ENCODE measurements at regions not wholly inside any gene's neighbourhood (a gene's known extent, or its start where the extent isn't known, plus 50 kb on each side); places are given as distances from the start of the nearest gene placed in this dataset.
"Not testable (repeated sequence)": the region's sequence is repeated elsewhere in the genome, so short reads cannot be mapped to it uniquely, and the experiment has no call there.

DNA sequence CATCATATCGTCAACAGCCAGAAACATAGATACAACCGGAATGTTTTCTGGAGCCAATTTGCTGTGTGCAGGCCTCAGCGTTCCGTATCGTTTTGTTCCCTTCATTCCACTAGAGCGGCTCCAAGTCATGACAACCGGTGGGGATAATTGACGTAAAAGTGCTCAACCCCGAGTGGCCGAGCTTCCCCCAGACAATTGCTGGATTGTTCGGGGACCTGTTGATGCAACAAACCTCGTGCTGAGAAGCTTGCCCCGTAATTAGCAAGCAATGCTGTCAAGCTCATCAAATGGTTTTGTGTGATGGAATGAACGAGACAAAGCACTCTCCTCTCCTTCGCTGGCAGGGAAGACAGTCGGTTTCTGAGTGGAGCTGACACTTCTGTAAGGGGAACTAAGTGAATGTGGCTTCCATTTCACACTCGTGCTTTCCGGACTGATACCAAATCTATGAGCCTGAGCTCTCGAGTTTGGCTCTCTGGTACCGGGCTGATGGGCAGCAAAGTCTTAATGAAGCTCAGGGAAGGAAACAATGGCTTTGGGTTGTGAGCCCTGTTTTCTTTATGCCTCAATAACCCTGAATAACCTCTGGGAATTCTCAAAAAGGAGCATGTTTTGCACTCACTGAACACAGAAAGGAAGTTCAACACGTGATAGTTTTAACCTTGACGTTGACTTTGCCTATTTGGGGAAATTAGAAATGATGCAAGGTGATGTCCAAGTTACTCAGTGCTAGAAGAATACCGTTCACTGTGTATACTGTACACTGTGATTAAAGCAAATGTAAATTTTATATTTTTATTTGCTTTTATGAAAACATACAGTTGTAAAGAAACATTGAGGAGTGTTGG, 220.5 kb downstream of the BAMBI start:
- DNase-seq = no peak

DNA sequence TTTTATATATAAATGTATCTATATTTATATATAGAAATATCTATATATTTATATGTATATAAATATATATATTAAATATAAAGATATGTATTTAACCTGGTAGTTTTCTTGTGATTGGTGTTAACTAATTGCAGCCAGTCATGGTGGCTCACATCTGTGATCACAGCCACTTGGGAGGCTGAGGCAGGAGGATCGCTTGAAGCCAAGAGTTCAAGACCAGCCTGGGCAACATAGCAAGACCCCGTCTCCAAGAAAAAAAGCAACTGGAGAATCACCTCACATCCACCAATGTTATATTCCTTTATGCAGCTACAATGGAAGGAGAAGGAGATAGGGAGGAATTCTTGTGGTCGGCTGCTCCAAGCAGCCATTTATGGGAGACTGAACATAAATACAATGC, 224.9 kb downstream of the BAMBI start:
- DNase-seq = no peak

DNA sequence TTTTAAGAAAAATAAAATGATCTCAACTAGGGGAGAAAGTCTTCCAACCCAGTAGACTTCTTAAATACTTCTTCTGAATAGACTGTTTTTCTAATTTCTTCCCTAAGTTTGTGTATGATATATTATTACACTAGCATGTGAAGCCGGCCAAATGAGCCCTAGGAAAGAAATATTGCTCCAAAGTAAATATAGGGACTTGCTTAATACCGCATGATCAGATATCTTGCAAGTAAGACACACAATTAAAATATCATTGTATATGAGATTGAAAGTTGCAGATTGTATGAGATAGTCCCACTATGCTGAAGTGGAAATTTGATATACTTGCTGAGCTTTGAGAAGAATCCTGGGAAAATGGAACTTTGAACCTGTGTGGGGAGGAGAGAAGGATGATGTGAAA, 225.7 kb downstream of the BAMBI start:
- no peak for DNase-seq

DNA sequence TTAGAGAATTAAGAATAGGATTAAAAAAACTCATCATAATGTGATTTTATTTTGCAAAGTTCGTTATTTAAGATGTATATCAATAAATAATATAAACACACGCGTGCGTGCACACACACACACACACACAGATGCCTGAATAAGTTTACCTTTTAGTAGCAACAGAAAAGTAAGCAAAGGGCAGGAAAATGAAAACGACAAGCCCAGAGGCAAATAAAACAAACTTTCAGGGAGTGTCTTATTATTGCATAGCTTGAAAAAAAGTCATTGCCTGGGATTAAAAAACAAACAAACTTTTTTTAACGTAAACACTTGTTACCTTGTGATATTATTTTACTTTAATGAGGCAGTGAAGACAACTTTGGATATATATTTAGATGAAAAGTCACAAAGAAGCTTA, 226.4 kb downstream of the BAMBI start:
- DNase-seq = no peak

DNA sequence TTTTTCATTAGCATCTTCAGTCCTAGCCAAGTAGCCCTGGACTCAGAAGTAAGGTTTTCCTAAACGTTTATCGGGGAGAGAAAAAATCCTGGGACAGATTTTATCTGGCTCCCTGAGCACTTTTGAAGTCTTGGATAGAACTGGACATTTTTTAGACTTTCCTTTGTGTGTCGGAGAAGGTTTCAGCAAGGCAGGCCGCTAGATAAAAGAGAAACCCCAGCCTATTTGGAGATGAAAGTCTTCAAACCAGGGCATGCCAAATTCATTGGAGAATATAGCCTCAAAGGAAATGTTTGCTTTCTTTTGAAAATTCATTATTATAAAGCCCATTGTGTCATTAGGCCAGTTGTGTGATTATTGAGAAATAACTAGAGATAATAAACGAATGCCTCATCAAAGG, 228.1 kb downstream of the BAMBI start:
- no peak for DNase-seq

DNA sequence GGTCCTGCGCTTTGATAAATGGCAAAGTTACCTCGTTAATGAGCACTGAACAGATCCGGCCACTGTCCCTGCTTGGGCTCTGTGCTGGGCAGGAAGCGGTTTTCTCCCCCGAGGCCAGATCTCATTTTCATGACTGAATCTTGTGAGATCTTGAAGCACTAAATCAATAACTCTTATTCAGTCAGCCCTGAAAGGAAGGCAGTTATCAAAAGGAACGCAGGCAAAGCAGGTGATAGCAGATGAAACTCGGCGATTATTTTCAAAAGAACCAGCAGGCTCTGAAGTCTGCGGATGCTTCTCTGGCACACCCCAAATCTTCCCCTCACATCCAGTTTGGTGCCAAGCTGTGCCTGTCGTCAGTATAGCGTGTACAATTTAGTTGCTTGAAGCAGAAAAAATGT, 228.7 kb downstream of the BAMBI start:
- no peak for DNase-seq

DNA sequence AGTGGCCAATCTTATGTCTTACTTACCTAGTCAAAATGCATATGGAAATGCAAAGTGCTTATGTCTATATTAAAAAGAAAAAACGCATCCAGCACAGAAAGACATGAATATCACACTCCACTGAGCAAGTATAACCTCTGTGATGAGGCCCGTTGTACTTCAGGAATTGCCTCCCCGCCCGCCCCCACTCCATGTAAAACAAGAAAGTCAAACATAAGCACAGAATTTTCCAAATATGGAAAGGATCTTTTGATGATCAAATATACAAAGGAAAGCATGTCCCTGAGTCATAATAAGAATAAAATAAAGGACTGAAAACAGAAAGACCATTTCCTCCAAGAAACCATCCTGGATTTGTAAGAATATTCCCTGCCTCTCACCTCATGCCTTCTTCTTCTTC, 229.1 kb downstream of the BAMBI start:
- no peak for DNase-seq

DNA sequence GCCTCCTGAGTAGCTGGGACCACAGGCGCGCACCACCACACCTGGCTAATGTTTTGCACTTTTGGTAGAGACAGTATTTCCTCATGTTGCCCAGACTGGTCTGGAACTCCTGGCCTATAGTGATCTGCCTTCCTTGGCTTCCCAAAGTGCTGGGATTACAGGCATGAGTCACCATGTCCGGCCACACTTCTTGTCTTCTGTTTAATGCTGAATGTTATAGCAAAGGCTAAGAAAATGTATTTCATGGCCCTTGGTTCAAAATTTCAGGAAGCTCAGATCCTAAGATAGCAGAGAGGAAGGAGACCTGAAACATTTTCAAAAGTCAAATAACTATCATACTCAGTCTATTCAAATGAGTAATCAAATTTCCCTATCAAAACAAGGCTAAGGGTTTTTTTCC, 229.6 kb downstream of the BAMBI start:
- no peak for DNase-seq

DNA sequence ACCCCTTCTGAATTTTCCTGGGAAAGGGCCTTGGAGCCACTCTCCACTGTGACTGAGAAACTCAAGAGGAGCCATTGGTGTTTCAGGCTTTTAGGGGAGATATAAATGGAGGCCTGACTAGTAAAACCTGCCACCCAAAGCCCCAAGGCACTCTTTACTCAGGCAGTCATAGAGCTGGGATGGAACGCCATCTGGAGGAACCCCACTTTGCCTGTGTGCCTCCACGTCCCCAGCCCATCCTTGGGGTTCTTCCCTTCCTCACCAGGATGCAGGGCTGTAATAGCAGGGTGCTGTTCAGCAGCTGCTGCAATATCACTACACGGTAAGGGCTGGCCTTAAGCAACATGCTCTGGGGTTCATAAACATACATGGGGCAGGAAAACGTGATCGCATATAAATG, 232.6 kb downstream of the BAMBI start:
- DNase-seq = no peak

DNA sequence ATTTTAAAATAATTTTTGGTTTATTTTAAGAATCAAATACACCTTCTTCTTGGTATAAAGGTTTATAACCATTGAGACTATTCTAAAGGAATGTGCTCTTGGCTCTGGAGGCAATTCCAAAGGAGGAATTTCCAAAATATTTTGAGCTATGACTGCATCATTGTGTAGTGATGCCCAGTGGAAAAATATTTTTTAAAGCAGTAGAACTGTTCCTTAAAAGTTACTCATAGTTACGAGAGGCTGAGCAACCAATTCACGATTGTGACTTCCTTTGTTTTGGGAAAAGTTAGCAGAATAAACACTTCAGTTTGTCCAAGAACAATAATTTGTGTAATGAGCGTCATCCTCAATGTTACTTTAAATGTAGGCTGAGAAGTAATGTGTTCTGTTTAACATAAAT, 233.6 kb downstream of the BAMBI start:
- no peak for DNase-seq

DNA sequence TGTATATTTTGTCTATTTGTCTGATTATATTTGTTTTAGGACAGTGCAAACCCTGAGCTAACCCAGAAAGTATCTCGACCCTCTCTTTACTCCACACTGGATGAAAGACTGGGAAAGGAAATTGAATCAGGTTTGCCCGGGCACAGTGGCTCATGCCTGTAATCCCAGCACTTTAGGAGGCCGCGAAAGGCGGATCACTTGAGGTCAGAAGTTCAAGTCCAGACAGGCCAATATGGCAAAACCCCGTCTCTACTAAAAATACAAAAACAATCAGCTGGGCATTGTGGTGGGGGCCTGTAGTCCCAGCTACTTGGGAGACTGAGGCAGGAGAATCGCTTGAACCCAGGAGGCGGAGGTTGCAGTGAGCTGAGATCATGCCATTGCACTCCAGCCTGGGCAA, 234.2 kb downstream of the BAMBI start:
- DNase-seq = not testable (repeated sequence)

DNA sequence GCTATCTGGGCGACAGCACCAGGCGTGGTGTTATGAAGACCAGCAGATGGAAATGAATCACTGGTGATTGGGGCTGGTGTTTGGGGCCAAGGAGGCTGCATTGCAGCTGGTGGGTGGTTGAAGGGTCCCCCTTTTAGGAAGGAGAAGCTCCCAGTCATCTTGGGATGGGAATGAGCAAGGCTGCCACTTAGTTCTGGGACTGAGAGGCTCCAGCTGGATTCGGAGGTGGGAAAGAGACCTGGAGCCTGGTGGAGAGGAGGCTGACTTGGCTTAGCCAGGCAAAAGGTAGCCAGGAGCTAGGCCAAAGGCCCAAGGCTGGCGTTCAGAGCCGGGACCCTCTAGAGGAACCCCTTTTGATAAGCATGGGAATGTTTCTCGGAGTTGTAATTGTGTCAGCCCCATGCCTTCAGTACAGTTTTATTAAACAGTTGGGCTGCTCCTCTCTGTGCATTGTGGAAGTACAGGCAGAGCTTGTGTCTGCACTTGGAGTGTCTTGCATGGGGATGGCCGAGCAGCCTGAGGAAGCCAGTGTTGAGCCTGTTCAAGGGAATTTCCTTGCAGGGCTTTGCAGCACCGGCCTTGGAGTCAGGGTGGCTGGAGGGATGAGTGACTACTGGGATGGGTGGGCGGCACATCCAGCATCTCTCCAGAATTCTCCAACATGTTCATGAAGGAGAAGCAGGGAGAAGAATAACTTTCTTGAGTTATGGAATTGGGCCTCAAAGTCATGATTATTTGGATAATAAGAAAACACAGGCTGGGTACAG, 234.9 kb downstream of the BAMBI start:
- no peak for DNase-seq

DNA sequence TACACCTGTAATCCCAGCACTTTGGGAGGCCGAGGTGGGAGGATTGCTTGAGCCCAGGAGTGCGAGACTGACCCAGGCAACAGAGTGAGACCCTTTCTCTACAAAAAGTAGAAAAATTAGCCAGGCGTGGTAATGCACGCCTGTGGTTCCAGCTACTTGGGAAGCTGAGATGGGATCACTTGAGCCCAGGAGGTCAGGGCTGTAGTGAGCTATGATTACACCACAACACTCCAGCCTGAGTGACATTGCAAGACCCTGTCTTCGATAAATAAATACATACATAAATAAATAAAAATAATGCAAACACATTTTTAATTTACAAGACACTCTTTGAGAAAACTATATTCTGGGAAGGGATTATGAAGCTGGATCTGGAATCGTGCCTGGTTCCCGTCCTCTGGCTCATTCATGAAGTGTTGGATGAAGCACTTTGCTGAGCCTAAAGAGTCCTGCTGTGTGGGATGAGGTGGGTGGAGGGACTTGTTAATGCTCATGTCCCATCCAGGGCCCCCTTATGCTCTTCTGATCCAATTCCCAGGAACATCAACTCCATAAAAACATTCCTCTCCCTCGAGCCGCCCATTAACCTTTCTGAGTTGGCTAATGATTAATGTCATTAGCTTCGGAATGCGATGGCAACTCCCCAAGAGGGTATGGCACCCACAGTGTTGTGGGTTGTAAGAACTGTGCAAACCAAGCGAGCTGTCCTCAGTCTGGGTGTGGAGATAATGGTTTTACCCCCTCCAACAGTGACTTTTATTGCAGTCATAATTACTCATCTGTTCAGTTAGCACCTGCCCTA, 236.3 kb downstream of the BAMBI start:
- DNase-seq = no peak

DNA sequence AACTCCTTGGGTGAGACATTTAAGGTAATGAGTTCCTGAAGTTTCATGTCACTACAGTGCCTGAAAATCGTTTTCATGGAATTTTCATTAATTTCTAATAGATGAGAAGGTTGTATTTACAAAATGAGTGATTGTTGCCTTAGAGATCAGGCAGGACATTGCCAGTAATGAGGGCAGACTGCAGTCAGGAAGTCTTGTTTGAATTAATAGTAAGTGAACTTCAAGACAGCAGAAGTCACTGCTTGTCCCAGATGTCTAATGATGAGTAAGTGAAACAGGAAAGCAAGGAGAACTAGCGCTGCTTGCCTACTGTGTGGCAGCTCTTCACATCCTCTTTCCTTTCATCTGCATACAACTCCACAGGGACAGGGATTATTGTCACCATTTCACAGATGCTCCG, 237.4 kb downstream of the BAMBI start:
- no peak for DNase-seq

DNA sequence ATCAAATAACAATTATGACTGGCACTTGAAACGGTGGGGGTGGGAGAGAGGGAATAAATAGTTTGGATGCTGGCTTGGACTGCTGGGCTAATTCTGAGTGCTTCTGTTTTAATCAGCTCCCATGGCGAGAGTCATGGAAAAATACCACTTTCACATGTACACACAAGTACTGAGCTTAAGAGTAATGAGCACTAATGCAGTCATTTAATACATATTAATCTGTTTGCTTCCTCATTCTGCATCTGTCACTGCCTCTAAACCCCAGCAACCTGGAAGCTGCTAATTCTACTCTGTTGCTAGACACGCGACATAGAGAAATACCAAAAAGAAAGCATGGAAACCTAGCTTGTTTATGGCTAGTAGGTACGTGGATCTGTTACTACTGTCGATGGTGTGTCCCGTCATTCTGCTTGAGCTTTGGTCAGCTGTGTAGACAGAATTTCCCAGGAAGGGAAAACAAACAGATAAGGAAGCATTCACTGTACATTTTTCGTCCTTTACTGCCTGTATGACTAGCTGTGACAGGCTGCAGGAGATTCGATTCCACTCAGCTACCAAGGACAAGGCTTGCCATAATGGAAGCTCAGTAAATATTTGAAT, 238.8 kb downstream of the BAMBI start:
- no peak for DNase-seq

DNA sequence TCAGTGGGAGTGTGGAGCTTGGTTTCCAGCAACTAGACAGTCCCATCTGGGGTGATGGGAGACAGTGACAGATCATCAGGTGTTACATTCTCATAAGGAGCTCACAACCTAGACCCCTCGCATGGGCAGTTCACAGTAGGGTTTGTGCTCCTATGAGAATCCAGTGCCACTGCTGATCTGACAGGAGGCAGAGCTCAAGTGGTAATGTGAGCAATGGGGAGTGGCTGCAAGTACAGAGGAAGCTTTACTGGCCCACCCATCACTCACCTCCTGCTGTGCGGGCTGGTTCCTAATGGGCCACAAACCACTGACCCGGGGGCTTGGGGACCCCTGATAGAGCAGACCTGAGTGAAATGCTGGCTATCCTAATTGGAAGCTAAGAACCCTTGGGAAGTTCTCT, 242.8 kb downstream of the BAMBI start:
- DNase-seq = no peak

DNA sequence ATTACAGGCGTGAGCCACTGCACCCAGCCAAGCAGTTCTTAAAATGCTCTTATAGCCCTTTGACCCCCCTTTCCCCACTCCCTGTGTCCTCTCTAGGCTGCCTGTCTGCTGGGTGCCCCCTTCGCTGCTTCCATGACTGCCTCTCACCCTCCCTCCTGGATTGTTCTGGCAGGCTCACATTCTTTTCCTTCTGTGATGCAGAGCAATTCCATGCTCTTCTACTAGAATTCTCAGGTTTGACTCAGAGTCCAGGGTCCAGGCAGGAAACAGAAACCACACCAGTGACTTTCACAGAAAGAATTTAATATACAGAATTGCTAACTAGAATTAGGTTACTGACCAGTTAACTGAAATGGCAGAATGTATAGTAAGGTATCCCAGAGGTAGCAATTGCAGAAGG, 244.8 kb downstream of the BAMBI start:
- no peak for DNase-seq

DNA sequence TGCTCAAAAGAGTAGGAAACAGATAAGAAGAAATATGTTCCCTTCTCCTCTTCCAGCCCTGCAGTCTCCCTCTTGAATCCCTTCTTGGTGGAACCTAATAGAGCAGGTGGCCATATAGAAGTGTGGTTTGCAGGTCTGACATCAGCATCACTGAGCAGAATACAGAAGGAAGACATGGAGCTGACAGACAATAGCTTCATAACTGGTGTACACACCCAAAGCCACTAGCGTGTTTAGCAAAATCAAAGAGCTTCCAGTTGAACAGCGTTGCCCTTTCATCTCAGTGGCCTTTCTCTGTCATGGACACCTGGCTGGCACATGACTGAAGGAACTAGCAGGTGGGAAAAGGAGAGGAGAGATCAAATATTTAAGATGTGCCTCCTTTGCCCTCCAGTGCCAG, 245.5 kb downstream of the BAMBI start:
- DNase-seq = no peak

DNA sequence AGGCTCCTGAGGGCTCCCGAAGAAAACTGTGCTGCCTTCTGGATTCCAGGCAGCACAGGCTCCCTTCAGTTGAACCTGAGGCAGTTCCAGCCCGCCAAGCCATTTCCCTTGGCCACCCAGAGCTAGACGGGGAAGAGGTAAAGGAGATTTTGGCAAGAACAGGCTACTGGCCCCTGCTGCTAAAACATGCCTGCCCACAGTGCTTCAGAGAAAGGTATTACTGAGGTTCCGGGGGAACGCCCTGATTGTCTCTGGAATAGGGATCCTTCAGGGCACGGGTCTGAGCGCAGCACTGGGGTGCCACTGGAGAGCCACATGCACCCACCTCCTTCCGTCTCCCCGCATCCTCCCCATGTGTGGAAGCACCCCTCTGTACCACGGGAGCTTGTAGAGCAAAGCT, 247.4 kb downstream of the BAMBI start:
- no peak for DNase-seq

DNA sequence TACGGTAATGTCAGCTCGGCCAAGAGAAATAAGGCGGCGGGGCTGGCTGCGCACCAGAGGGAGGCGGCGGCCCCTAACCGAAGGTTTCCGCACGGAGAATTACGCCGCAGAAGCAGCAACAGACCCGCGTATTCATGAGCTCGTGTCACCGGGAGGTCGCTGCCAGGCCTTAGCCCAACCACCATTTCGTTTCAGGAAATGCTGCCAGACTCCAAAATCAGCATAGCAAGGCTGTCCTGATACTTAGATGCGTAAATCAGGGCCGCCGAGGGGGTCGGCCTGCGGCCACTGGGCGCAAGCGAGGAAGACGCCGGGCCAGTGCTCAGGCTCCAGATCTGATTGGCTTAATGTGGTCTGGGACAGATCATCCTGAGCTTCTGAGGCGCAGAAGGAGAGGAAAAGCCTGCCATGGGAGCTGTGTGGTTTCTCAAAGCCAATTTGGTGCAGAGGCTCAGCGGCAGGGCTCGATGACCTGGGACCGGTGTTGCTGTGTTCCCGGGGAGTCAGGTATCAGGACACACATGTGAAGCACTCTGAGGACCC, 247.9 kb downstream of the BAMBI start:
- DNase-seq = no peak

DNA sequence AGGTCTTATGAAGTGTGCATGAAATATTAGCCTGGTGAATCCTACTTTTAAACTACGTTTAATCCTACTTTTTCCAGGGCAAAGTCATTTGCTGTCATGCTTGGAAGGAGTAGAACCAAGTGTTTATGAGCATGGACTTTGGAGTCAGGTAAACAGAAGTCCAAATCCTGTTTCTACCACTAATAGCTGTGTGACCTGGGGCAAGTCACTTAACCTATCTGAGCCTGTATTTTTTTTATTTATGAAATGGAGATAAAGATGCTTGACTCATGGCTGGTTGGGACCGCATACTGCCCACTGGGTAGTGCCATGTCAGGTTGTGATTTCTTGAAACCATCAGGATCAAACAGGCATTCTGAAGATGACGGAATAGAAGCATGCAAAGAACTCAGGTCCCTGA, 249.6 kb downstream of the BAMBI start:
- no peak for DNase-seq

DNA sequence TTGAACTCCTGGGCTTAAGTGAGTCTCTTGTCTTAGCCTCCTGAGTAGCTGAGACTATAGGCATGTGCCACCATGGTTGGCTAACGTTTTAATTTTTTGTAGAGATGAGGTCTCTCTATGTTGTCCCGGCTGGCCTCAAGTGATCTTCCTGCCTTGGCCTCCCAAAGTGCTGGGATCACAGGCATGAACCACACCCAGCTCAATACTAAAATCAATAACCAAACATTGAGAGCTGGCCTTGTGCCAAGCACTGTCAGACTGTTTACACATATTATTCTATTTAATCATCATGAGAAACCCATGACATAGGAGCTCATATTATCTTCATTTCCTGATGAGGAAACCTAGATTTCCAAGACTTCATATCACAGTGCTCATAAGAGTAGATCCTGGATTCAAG, 251.2 kb downstream of the BAMBI start:
- no peak for DNase-seq

DNA sequence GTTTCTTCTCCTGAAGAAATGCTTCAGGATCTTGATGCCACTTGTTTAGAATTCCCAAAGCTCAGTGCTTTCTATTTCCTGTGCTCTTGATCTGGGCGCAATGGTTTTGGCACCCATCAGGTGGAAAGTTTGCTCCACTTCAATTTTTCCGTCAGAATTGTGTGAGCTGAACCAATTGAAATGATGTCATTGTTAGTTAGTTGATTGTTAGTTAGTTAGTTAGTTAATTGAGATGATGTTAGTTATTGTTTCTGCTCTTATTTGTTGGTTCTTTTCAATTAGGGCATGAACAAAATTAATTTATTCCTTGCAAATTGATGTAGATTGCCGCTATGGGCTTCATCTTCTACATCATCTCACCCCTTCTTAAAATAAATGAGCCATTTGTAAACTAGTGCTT, 252.6 kb downstream of the BAMBI start:
- no peak for DNase-seq

Data from activated CD4-positive, alpha-beta T cell treated with anti-CD3 and anti-CD28 coated beads, Interleukin-2, amount 50 U/mL, for 4 hours (primary cell).